Ovary (tissue), 7 donors: ENCODE measurements at regions not wholly inside any gene's neighbourhood (a gene's known extent, or its start where the extent isn't known, plus 50 kb on each side); places are given as distances from the start of the nearest gene placed in this dataset.

Source experiments
- DNase-seq, 5 donors: peaks; one replicate each; pipeline ENCODE4 v3.0.0-alpha.2; 2019 to 2020
- H3K27ac ChIP-seq, 2 donors: fragments of 200-600 bp; one replicate each; pipeline versions ENCODE4 v1.5.1 to v1.8.0; 2019 to 2022
- H3K27me3 ChIP-seq: fragments of 200-600 bp; one replicate; pipeline ENCODE4 v1.8.0; 2022
- H3K36me3 ChIP-seq: fragments of 200-600 bp; sonication (generic); one replicate; pipeline ENCODE4 v1.5.1; 2019
- H3K4me1 ChIP-seq: one replicate; pipeline ENCODE4 v1.8.1; 2013; ENCODE audit warnings: mild to moderate bottlenecking, moderate library complexity; ENCODE audit not compliant: insufficient read depth
- H3K4me3 ChIP-seq: fragments of 200-600 bp; sonication (generic); one replicate; pipeline ENCODE4 v1.5.1; 2017
- H3K9me3 ChIP-seq, 2 donors: fragments of 200-600 bp in 1 of 2; sonication (generic) in 1 of 2; one replicate each; pipeline versions ENCODE4 v1.5.1 to v1.8.1; 2013 to 2019; ENCODE audit warnings: mild to moderate bottlenecking in 1 of 2, moderate library complexity in 1 of 2
- CTCF ChIP-seq, 3 donors: fragments of 450-650 bp in 2 of 3; fragments of 200-600 bp in 1 of 3; IDR thresholded peaks; one replicate each; pipeline versions ENCODE4 v1.5.1 to v1.8.0; 2016 to 2022; ENCODE audit warnings: antibody characterized with exemption in 3 of 3, mild to moderate bottlenecking in 1 of 3
- EP300 ChIP-seq: sonication (generic); formaldehyde crosslinking; IDR thresholded peaks from one replicate; pipeline ENCODE4 v1.6.1; 2017; ENCODE audit warnings: antibody characterized with exemption
- POLR2A ChIP-seq: fragments of 450-650 bp; IDR thresholded peaks from one replicate; pipeline ENCODE4 v1.6.1; 2017; ENCODE audit warnings: antibody characterized with exemption, mild to moderate bottlenecking, moderate library complexity
- WGBS, 3 donors: extraction: QIAGEN DNeasy Blood & Tissue Kit in 1 of 3; methylation state at CpG; one replicate each; pipeline versions ENCODE4 v1.1.5 to v1.1.7; 2013 to 2017; 5-methylcytosine and 5-hydroxymethylcytosine counted together
- intact Hi-C, 4 donors: fragments of 100-400 bp; cut with DNase I; formaldehyde crosslinking; loops; one replicate each; pipeline versions ENCODE4 v1.11.0 to v1.15.1; 2022 to 2023
- donor health status: DM: no; HTN: no; CAD: no; lungs with moderate emphysema.
- donor health status: DM: no; HTN: no; CAD: no.
- donor health status: Bipolar disorder and iron deficiency.
- donor health status: DM: no; HTN: no; CAD: no.
- donor health status: DM: yes; HTN: yes; CAD: no.

- intact Hi-C loops: no loop called here
- H3K27ac ChIP-seq: no peak overlapping the region
- H3K9me3 ChIP-seq: no peaks in the 10 kb centered on the region
- H3K36me3 ChIP-seq: no peaks in the 10 kb centered on the region
- no peak for DNase-seq
- H3K4me1 ChIP-seq: no peaks in the 10 kb centered on the region
- no peaks in the 10 kb centered on the region for H3K27me3 ChIP-seq
- no peak overlapping the region for H3K4me3 ChIP-seq
- no peak for TF ChIP-seq EP300
- no peak for TF ChIP-seq POLR2A
- TF ChIP-seq CTCF (IDR thresholded peaks at IDR 0.05): no peak
Observed at GRCh38 chr18:60038731-60039130, 138.9 kb downstream of the PMAIP1 start.

GRCh38 chr18:60027397-60027796 is 127.6 kb downstream of the PMAIP1 start:
- Histone ChIP-seq H3K36me3 (no peaks in the 10 kb centered on the region), H3K4me1 (no peaks in the 10 kb centered on the region), H3K27ac (no peak overlapping the region), H3K27me3 (no peaks in the 10 kb centered on the region), H3K4me3 (no peak overlapping the region), H3K9me3 (no peaks in the 10 kb centered on the region)
- intact Hi-C loops: no loop called here
- TF ChIP-seq EP300 (no peak), CTCF (IDR thresholded peaks at IDR 0.05) (no peak), POLR2A (no peak)
- WGBS, 3 donors: 34 to 61% (median 39%) methylated on average over 2 of the region's 2 CpGs
- no peak for DNase-seq

GRCh38 chr18:60024857-60025256 is 125.1 kb downstream of the PMAIP1 start:
- Histone ChIP-seq H3K9me3 (no peaks in the 10 kb centered on the region), H3K4me3 (no peak overlapping the region), H3K27ac (no peak overlapping the region), H3K36me3 (no peaks in the 10 kb centered on the region), H3K27me3 (no peaks in the 10 kb centered on the region), H3K4me1 (no peaks in the 10 kb centered on the region)
- TF ChIP-seq POLR2A (no peak), CTCF (IDR thresholded peaks at IDR 0.05) (no peak), EP300 (no peak)
- intact Hi-C loops: no loop called here
- no peak for DNase-seq

GRCh38 chr18:60024345-60024744 is 124.5 kb downstream of the PMAIP1 start:
- H3K4me3 ChIP-seq: no peak overlapping the region
- H3K4me1 ChIP-seq: no peaks in the 10 kb centered on the region
- no peak for TF ChIP-seq EP300
- no peak overlapping the region for H3K27ac ChIP-seq
- intact Hi-C loops: no loop called here
- H3K36me3 ChIP-seq: no peaks in the 10 kb centered on the region
- DNase-seq: no peak
- H3K27me3 ChIP-seq: no peaks in the 10 kb centered on the region
- 55 to 78% (median 72%) methylated on average over 3 of the region's 3 CpGs for WGBS, 3 donors
- no peaks in the 10 kb centered on the region for H3K9me3 ChIP-seq

- Histone ChIP-seq H3K9me3 (no peaks in the 10 kb centered on the region), H3K27me3 (no peaks in the 10 kb centered on the region), H3K4me1 (no peaks in the 10 kb centered on the region), H3K4me3 (no peak overlapping the region), H3K27ac (no peak overlapping the region), H3K36me3 (no peaks in the 10 kb centered on the region)
- WGBS, 3 donors: 31 to 62% (median 42%) methylated on average over 2 of the region's 2 CpGs
- DNase-seq: no peak
- TF ChIP-seq EP300 (no peak), CTCF (IDR thresholded peaks at IDR 0.05) (no peak), POLR2A (no peak)
- intact Hi-C loops: no loop called here
Observed at GRCh38 chr18:60022671-60023276, 123.0 kb downstream of the PMAIP1 start.
